ENCODE measurements at regions not wholly inside any gene's neighbourhood (a gene's known extent, or its start where the extent isn't known, plus 50 kb on each side); places are given as distances from the start of the nearest gene placed in this dataset.

DNA sequence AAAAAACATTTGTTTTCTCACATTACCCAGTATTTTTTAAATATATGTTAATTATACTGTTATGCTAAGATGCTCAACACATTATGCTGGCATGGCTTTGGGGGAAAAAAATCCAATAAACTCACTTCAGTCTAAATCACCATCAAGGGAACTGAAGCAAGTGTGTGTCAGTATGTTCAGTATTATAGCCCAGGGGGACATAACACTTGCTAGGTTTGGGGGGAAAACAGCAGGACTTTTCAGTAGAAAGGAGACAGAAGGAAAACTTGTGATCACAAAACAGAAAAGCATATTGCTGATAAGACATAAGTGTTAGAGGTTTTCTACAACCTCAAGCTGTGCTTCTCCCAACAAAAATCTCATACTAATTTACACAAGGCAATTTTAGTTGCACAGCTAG lies 1759.9 kb upstream of the PCDH20 start:
- TF ChIP-seq YY1 (IDR thresholded peaks at IDR 0.05; ENCODE audit: insufficient read depth, insufficient read length) = no peak
- no peak for TF ChIP-seq ZNF274 (IDR thresholded peaks at IDR 0.05; ENCODE audit: low read depth, low read length)
- no peak for TF ChIP-seq SUZ12 (IDR thresholded peaks at IDR 0.05; ENCODE audit: extremely low read depth, insufficient read depth, insufficient read length)
